Activated CD4-positive, alpha-beta memory T cell treated with anti-CD3 and anti-CD28 coated beads, Interleukin-2, amount 10 ng/mL, durations not matched to agents 7 days and 5 days (primary cell): ENCODE measurements at regions not wholly inside any gene's neighbourhood (a gene's known extent, or its start where the extent isn't known, plus 50 kb on each side); places are given as distances from the start of the nearest gene placed in this dataset.

Experiments used
- CTCF ChIA-PET: fragments of 350-600 bp; sonication (Branson Sonifier 250); formaldehyde crosslinking; loops from one replicate; lab custom pipeline; 2021; ENCODE audit warnings: antibody characterized with exemption, inconsistent platforms; lab: Charles Lee
- POLR2A ChIA-PET: fragments of 350-600 bp; sonication (Branson Sonifier 250); formaldehyde crosslinking; loops from one replicate; lab custom pipeline; 2021; ENCODE audit warnings: antibody characterized with exemption; lab: Charles Lee
- DNase-seq: peaks from one replicate; pipeline ENCODE4 v3.0.0-alpha.2; 2020
- H3K27ac Mint-ChIP-seq: one replicate; pipeline ENCODE4 v1.8.0; 2021; ENCODE audit warnings: mild to moderate bottlenecking, mixed read lengths
- H3K27me3 Mint-ChIP-seq: one replicate; pipeline ENCODE4 v1.8.0; 2021; ENCODE audit warnings: mixed read lengths
- H3K36me3 Mint-ChIP-seq: one replicate; pipeline ENCODE4 v1.8.0; 2021; ENCODE audit warnings: low read depth, mixed read lengths
- H3K4me1 Mint-ChIP-seq: one replicate; pipeline ENCODE4 v1.8.0; 2021; ENCODE audit warnings: mixed read lengths
- H3K4me3 Mint-ChIP-seq: one replicate; pipeline ENCODE4 v1.8.0; 2021; ENCODE audit warnings: mild to moderate bottlenecking, mixed read lengths
- H3K9me3 Mint-ChIP-seq: one replicate; pipeline ENCODE4 v1.8.0; 2021; ENCODE audit warnings: mixed read lengths

- ChIA-PET CTCF (no interaction called here), POLR2A (no interaction called here)
- Mint-ChIP-seq H3K4me1 (no peaks in the 10 kb centered on the region), H3K9me3 (no peaks in the 10 kb centered on the region), H3K27me3 (no peaks in the 10 kb centered on the region), H3K27ac (no peak overlapping the region), H3K36me3 (no peaks in the 10 kb centered on the region), H3K4me3 (no peak overlapping the region)
- no peak for DNase-seq
Observed at GRCh38 chrX:7789200-7789599, 53.8 kb upstream of the VCX start.

- CTCF ChIA-PET: no interaction called here
Observed at GRCh38 chrX:7788334-7788733, 54.6 kb upstream of the VCX start.

DNA sequence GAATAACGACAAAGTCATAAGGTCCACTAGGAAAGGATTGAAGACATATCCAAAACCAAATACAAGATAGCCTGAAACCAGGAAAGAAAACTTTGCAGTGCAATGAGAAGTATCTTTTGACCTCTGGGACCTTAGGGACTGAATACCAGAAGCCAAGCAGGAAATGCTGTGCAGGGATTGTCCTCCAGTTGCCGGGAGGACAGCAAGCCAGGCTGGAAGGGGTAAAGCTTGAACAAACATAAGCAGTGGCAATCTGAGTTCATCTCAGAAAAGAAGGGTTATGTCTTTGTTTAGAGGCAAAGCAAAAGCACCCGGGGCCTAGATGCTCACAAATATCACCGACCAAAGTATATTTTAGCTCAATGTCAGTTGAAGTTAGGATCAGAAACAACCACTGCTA, 55.3 kb upstream of the VCX start:
- Mint-ChIP-seq H3K27me3 (no peaks in the 10 kb centered on the region), H3K9me3 (no peaks in the 10 kb centered on the region), H3K4me1 (no peaks in the 10 kb centered on the region), H3K27ac (no peak overlapping the region), H3K4me3 (no peak overlapping the region), H3K36me3 (no peaks in the 10 kb centered on the region)
- ChIA-PET POLR2A (no interaction called here), CTCF (no interaction called here)
- no peak for DNase-seq

More at GRCh38 chrX:7788334-7788733, 54.6 kb upstream of the VCX start:
- Mint-ChIP-seq H3K4me1 (no peaks in the 10 kb centered on the region), H3K9me3 (no peaks in the 10 kb centered on the region), H3K36me3 (no peaks in the 10 kb centered on the region), H3K4me3 (no peak overlapping the region), H3K27me3 (no peaks in the 10 kb centered on the region), H3K27ac (no peak overlapping the region)
- no peak for DNase-seq
- POLR2A ChIA-PET: no interaction called here

- POLR2A ChIA-PET: no interaction called here
- Mint-ChIP-seq H3K4me1 (no peaks in the 10 kb centered on the region), H3K4me3 (no peak overlapping the region), H3K27ac (no peak overlapping the region), H3K9me3 (peaks cover 2% of the 10 kb centered on the region), H3K27me3 (no peaks in the 10 kb centered on the region), H3K36me3 (no peaks in the 10 kb centered on the region)
- CTCF ChIA-PET: no interaction called here
- no peak for DNase-seq
Observed at GRCh38 chrX:7784580-7784979, 58.4 kb upstream of the VCX start.

GRCh38 chrX:7779644-7780043, 63.3 kb upstream of the VCX start:
- Mint-ChIP-seq H3K4me3 (no peak overlapping the region), H3K9me3 (peaks cover 2% of the 10 kb centered on the region), H3K27me3 (no peaks in the 10 kb centered on the region), H3K27ac (no peak overlapping the region), H3K4me1 (no peaks in the 10 kb centered on the region), H3K36me3 (no peaks in the 10 kb centered on the region)
- POLR2A ChIA-PET: no interaction called here
- CTCF ChIA-PET: no interaction called here
- DNase-seq: no peak

DNA sequence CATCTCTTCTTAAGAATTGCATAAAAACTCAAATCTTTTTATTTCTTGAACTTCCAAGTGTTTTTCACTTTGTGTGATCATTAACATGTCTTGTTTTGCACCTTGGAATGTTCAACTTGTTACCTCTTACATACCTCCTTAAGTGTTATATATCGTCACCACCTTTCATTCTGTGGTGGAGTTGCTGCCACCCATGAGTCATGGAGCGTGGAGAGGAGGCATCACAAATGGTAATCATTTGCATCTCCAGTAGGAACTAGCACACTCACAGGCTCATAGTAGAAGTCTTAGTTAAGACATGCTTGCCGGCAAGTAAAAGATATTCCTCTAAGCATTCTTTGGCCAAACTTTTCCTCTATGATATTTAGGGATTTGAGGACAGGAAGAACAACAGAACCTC, 67.0 kb upstream of the VCX start:
- Mint-ChIP-seq H3K36me3 (no peaks in the 10 kb centered on the region), H3K9me3 (peaks cover 2% of the 10 kb centered on the region), H3K4me3 (no peak overlapping the region), H3K27ac (no peak overlapping the region), H3K27me3 (no peaks in the 10 kb centered on the region), H3K4me1 (no peaks in the 10 kb centered on the region)
- POLR2A ChIA-PET: no interaction called here
- CTCF ChIA-PET: no interaction called here
- no peak for DNase-seq

DNA sequence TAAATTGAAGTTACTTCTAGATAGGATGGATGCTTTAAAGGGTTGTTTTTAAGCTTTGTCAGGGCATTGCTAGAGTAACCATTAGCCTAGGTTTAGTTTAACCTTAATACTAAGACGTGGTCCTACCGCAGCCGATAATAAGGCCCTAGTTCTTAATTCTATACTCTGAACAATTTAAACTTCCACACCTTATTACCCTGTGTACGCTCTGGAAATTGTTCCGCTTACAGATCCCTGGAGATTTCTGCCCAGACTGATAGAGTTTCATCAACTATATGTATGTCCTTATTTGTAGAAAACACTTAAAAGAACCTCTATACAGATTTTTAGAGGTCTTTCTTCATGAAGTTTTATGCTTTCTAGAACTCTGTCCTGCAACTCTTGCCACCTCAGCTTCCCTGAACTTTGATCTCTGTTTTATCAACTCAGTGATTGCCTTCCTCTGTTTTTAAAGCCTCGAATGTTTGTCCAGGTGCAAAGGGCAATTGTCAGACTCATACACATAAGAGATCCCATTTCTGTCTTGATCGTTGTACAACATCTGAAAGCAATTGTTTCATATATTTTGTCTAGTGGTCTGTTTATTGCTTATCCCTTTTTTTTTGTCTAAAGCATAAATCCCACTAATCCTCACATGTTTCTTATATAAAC, 71.1 kb upstream of the VCX start:
- DNase-seq: no peak
- H3K9me3 Mint-ChIP-seq: no peaks in the 10 kb centered on the region
- ChIA-PET POLR2A (no interaction called here), CTCF (no interaction called here)
- no peak overlapping the region for H3K27ac Mint-ChIP-seq
- no peaks in the 10 kb centered on the region for H3K36me3 Mint-ChIP-seq
- no peak overlapping the region for H3K4me3 Mint-ChIP-seq
- no peaks in the 10 kb centered on the region for H3K4me1 Mint-ChIP-seq
- H3K27me3 Mint-ChIP-seq: no peaks in the 10 kb centered on the region

DNA sequence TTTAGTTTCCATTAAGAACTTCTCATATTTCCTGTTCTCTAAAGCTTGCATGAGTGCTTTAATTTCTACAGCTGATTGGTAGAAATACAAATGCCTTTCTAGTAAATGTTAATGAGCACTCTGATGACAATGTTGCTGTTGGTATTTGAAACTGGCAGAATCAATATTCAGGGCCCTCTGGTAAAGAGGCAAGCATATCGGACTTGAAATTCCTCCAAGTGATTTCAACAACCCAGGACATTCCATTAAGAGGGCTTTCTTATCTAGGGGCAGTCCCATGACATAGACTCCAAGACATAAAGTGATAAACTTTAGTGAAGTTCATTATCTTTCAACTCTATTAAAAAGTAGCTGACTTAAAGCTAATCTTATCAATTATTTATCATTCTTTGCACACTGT, 83.1 kb upstream of the VCX start:
- CTCF ChIA-PET: no interaction called here
- H3K9me3 Mint-ChIP-seq: no peaks in the 10 kb centered on the region
- H3K4me3 Mint-ChIP-seq: no peak overlapping the region

DNA sequence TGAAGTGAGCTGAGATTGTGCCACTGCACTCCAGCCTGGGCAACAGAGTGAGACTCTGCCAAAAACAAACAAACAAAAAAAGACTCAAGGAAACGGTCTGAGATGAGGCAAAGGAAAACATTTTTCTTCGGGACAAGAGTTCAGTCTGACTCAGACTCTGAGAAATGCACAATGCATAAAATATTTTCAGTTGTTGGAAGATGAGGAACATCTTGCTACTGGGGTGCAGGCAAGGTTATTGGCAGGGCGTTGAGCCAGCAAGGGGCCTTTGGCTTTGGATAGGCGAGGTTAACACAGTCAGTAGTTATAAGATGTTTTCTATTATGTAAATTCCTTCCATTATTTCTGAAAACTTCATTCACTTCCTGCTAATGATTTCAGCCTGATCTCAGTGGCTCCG, 96.1 kb upstream of the VCX start:
- Mint-ChIP-seq H3K36me3 (no peaks in the 10 kb centered on the region), H3K4me1 (no peaks in the 10 kb centered on the region), H3K9me3 (no peaks in the 10 kb centered on the region), H3K27ac (no peak overlapping the region), H3K4me3 (no peak overlapping the region), H3K27me3 (no peaks in the 10 kb centered on the region)
- CTCF ChIA-PET: no interaction called here
- DNase-seq: no peak
- POLR2A ChIA-PET: no interaction called here

More for the DNA sequence above, 83.1 kb upstream of the VCX start:
- Mint-ChIP-seq H3K27ac (no peak overlapping the region), H3K36me3 (no peaks in the 10 kb centered on the region), H3K27me3 (no peaks in the 10 kb centered on the region), H3K4me1 (no peaks in the 10 kb centered on the region)
- DNase-seq: no peak
- POLR2A ChIA-PET: no interaction called here

DNA sequence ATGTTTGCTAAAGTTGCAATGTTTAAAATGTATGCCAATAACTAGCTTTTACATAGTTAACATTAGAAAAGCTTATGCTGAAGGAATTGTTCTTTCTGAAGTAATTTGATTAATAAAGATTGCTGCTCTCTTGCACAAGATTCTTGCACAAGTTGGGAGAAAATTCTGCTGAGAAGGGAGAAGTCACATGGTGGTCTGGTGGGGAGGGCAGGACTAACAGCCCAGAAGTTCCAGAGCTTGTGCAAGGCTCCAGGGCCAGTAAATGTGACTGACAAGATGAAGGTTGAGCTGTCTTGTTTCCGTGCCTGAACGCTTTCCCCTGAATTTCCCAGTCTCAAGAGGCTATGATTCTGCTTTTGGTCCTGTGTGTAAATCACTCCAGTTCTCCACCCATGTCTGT, 112.9 kb upstream of the VCX start:
- no peaks in the 10 kb centered on the region for H3K27me3 Mint-ChIP-seq
- CTCF ChIA-PET: no interaction called here
- H3K27ac Mint-ChIP-seq: no peak overlapping the region
- POLR2A ChIA-PET: no interaction called here
- H3K36me3 Mint-ChIP-seq: no peaks in the 10 kb centered on the region
- no peaks in the 10 kb centered on the region for H3K4me1 Mint-ChIP-seq
- no peak for DNase-seq
- no peaks in the 10 kb centered on the region for H3K9me3 Mint-ChIP-seq
- H3K4me3 Mint-ChIP-seq: no peak overlapping the region

DNA sequence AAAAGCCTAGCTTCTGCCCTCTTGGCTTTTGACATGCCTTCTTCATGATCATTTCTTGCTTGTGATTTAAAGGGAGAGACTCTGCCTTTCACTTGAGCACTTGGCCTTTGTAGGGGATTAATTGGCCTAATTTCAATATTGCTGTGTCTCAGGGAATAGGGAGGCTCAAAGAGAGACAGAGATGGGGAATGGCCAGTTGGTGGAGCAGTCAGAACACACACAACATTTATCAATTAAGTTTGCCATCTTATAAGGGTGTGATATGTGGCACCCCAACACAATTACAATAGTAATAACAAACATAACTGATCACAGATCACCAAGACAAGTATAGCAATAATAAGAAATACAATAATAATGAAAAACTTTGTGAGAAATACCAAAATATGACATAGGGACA, 122.5 kb upstream of the VCX start:
- POLR2A ChIA-PET: no interaction called here
- Mint-ChIP-seq H3K36me3 (no peaks in the 10 kb centered on the region), H3K4me3 (no peak overlapping the region), H3K9me3 (no peaks in the 10 kb centered on the region), H3K27ac (no peak overlapping the region), H3K4me1 (no peaks in the 10 kb centered on the region), H3K27me3 (no peaks in the 10 kb centered on the region)
- CTCF ChIA-PET: no interaction called here
- no peak for DNase-seq

DNA sequence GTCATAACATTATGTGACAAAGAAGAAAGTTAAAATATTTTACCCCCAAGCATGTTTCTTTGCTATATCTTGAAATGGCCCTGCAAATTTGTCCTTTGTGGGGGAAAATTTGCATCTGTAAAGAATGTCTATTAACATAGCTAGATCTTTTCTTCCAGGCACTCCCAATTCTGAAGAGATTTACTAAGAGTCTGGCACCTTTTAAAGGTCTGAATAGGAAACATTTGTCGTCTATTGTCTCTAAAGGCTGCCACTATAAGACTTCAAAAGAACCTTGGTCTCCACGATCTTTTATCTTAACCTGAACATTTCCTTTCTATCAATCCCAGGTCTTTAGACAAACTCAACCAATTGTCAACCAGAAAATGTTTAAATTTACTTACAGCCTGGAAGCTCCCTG, 128.6 kb upstream of the VCX start:
- Mint-ChIP-seq H3K36me3 (no peaks in the 10 kb centered on the region), H3K4me3 (no peak overlapping the region), H3K4me1 (no peaks in the 10 kb centered on the region), H3K9me3 (no peaks in the 10 kb centered on the region), H3K27me3 (no peaks in the 10 kb centered on the region), H3K27ac (no peak overlapping the region)
- DNase-seq: no peak
- POLR2A ChIA-PET: no interaction called here
- CTCF ChIA-PET: no interaction called here

DNA sequence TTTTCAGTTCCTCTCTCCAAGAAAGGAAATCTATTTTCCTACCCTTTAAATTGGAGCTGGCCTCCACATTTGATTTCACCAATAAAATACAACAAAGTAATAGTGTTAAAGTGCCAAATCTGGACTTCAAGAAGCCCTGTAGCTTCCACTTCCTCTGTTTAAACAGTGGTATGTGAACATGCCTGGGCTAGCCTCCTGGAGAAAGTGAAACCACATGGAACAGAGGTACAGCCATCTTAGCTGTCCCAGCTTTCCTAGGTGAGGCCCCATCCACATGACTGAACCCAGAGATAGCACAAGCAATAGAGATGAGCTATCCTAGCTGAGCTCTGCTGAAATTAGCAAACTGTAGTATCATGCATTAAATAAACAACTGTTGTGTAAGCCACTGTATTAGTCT, 131.8 kb upstream of the VCX start:
- CTCF ChIA-PET: no interaction called here
- no peaks in the 10 kb centered on the region for H3K9me3 Mint-ChIP-seq
- POLR2A ChIA-PET: no interaction called here
- H3K27me3 Mint-ChIP-seq: no peaks in the 10 kb centered on the region
- no peak for DNase-seq
- H3K4me1 Mint-ChIP-seq: no peaks in the 10 kb centered on the region
- no peak overlapping the region for H3K27ac Mint-ChIP-seq
- no peak overlapping the region for H3K4me3 Mint-ChIP-seq
- H3K36me3 Mint-ChIP-seq: no peaks in the 10 kb centered on the region

- ChIA-PET CTCF (no interaction called here), POLR2A (no interaction called here)
- Mint-ChIP-seq H3K36me3 (no peaks in the 10 kb centered on the region), H3K4me3 (no peak overlapping the region), H3K9me3 (no peaks in the 10 kb centered on the region), H3K27ac (no peak overlapping the region), H3K27me3 (no peaks in the 10 kb centered on the region), H3K4me1 (no peaks in the 10 kb centered on the region)
- DNase-seq: no peak
Observed at GRCh38 chrX:7709845-7710244, 133.1 kb upstream of the VCX start.
